ENCODE measurements at regions not wholly inside any gene's neighbourhood (a gene's known extent, or its start where the extent isn't known, plus 50 kb on each side); places are given as distances from the start of the nearest gene placed in this dataset.

- TF ChIP-seq CTCF (IDR thresholded peaks at IDR 0.05; ENCODE audit: insufficient read depth, low read depth, low read length), result no peak
- no peak for TF ChIP-seq EZH2 (IDR thresholded peaks at IDR 0.05; ENCODE audit: insufficient read depth, low read length)
Measured at GRCh38 chr4:166527500-166527899, 654.5 kb downstream of the TLL1 start.

Data from astrocyte (in vitro differentiated cells and primary cell).